ENCODE measurements at regions not wholly inside any gene's neighbourhood (a gene's known extent, or its start where the extent isn't known, plus 50 kb on each side); places are given as distances from the start of the nearest gene placed in this dataset.
A peak's percentile ranks its signal among the peaks of the same experiment; 100 is the strongest.

DNA sequence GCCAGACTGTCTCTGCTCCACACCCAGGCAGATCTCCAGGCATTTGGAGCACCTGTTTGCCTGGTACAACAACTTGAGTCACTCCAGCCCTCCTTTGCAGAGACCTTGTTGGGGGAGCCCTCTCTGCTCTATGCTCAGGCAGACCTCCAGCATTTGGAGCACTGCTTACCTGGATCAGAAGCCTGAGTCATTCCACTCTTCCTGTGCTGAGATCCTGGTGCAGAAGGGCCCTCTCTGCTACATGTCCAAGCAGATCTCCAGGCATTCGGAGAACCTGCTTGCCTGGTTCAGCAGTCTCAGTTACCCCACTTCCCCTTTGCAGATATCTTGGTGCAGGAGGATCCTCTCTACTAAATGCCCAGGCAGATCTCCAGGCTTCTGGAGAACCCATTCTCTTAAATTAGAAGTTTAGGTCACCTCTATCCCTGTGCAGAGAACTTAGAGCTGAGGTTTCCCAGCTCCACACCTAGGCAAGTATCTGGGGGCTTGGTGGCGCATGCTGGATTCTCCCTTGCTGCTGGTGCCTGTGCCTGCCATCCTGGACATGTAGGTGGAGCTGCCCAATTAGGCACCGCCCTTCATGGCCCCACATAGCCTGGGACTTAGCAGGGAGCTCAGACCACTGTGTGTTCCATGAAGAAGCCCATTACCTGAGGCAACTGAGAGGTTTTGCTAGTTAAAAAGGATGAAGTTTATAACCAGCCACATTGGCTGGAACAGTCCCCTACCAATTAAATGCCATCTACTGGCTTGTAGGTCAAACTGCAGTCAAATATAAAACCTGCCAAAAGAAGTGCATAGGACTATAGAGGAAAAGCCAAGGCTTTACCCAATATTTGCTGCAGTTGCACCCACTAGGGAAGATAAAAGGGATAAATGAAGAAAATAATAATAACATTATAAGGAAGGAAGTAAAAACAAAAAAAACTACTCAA is 97.6 kb upstream of the SLITRK6 start:
- DNase-seq, result no peak

- DNase-seq, result no peak
Observed at GRCh38 chr13:85887406-85887805, 88.2 kb upstream of the SLITRK6 start.

DNA sequence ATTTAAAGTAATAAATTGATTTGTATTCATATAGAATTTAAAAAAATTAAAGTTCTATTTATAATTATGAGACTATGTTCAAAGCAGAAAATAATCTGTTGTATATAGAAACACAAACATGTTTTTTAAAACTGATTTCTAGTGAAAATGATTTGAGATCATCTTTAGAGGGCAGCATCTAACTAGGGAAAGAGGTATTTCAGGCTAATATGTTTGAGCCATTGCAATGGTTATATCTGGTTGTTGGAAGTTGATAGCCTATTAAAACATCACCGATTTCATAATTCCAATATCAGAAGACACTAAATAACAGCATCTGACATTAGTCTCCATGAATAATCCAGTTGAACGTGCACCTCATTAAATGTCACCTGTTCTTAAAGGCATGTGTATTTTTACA is 79.8 kb upstream of the SLITRK6 start:
- no peak for DNase-seq

- DNase-seq, result peak in 1 of 56 donors; percentile 0
Observed at GRCh38 chr13:85864963-85865530, 65.8 kb upstream of the SLITRK6 start.

GRCh38 chr13:85853901-85854663 is 54.9 kb upstream of the SLITRK6 start:
- no peak for DNase-seq

DNA sequence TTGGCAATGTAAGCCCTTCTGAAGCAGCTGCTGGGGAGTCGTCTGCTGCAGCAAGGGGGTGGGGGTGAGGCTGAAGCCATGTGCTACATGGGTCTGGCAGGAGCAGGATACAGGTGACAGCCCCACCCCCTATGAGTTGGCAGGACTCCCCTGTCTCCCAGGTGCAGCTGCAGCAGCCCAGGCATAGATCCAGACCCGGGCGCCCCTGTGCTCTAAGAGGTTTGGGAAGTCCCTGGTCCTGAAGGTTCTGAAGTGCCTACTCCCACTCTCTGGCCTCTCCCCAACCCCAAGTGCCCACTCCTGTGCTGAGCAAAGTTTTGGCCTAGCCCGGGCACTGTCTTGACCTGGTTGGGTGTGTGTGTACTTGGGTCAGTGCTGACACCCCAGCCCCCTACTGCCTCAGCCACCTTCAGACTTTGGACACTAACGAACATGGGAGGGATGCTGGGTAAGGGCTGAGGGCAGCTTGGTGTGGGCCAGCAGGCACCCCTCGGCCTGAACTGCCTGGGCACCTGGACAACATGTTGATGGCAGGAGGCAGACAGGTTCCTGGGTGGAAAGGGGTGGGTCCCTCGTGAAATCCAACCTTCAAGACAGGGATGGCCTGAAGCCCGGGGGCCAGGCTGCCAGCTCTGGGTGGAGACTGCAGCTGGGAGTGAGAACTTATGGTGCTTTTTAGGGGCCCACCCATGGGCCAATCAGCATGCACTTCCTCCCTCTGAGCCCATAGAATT is 54.1 kb upstream of the SLITRK6 start:
- no peak for DNase-seq

All from nucleus accumbens (tissue), 56 donors.